OCI-LY7 (cell line): ENCODE measurements at regions not wholly inside any gene's neighbourhood (a gene's known extent, or its start where the extent isn't known, plus 50 kb on each side); places are given as distances from the start of the nearest gene placed in this dataset.

Experiments
- BruUV-seq: library from RNA; stranded (reverse); fragments of 400-500 nt; replicated peaks from 2 replicates; lab custom pipeline; 2021; lab: Mats Ljungman, UMichigan
- CTCF ChIA-PET: fragments of 300-600 bp; sonication (Branson Sonifier 250); formaldehyde crosslinking; loops from one replicate; lab custom pipeline; 2022; ENCODE audit warnings: antibody characterized with exemption; ENCODE audit not compliant: unreplicated experiment; lab: Charles Lee
- POLR2A ChIA-PET: fragments of 300-600 bp; sonication (Branson Sonifier 250); formaldehyde crosslinking; loops from one replicate; lab custom pipeline; 2022; ENCODE audit warnings: antibody characterized with exemption; lab: Charles Lee
- DNase-seq: peaks from one replicate; pipeline ENCODE4 v3.0.0-alpha.2; 2015; ENCODE audit warnings: low spot score
- H2AFZ ChIP-seq: fragments of 200-600 bp; sonication (generic), shearing (Covaris generic); 2 replicates; pipeline ENCODE4 v1.6.1; 2014; ENCODE audit warnings: mild to moderate bottlenecking, antibody characterized with exemption, low read length, moderate library complexity
- H3K27ac ChIP-seq: fragments of 200-600 bp; sonication (generic); 2 replicates; pipeline ENCODE4 v1.5.1; 2014; ENCODE audit warnings: mixed run types, low read depth, mild to moderate bottlenecking, moderate library complexity, low read length, inconsistent platforms; ENCODE audit not compliant: poor library complexity, severe bottlenecking
- H3K36me3 ChIP-seq: fragments of 200-600 bp; sonication (generic); 2 replicates; pipeline ENCODE4 v1.6.1; 2014; ENCODE audit warnings: mild to moderate bottlenecking, antibody characterized with exemption, low read length, moderate library complexity, mixed read lengths; ENCODE audit not compliant: insufficient read depth
- H3K4me1 ChIP-seq: fragments of 200-600 bp; sonication (generic); 2 replicates; pipeline ENCODE4 v1.5.1; 2014; ENCODE audit warnings: mild to moderate bottlenecking, low read length; ENCODE audit not compliant: insufficient read depth, poor library complexity, severe bottlenecking
- H3K4me2 ChIP-seq: fragments of 200-600 bp; sonication (generic); 2 replicates; pipeline ENCODE4 v1.6.1; 2014; ENCODE audit warnings: mild to moderate bottlenecking, low read length
- H3K4me3 ChIP-seq: fragments of 200-600 bp; sonication (generic); 2 replicates; pipeline ENCODE4 v1.5.1; 2014; ENCODE audit warnings: mild to moderate bottlenecking, low read depth, low read length; ENCODE audit not compliant: poor library complexity, severe bottlenecking
- H3K79me2 ChIP-seq: fragments of 200-600 bp; sonication (generic); 2 replicates; pipeline ENCODE4 v1.6.1; 2016; ENCODE audit warnings: low read depth, mild to moderate bottlenecking, low read length, moderate library complexity, mixed read lengths; ENCODE audit not compliant: insufficient read depth
- H3K9me2 ChIP-seq: fragments of 200-600 bp; sonication (generic); 2 replicates; pipeline ENCODE4 v1.6.1; 2016; ENCODE audit warnings: mild to moderate bottlenecking, low read length, mixed read lengths; ENCODE audit not compliant: insufficient read depth
- H3K9me3 ChIP-seq: fragments of 200-600 bp; sonication (generic); 2 replicates; pipeline ENCODE4 v1.6.1; 2014; ENCODE audit warnings: mild to moderate bottlenecking, mixed run types, low read length, mixed read lengths
- H4K20me1 ChIP-seq: fragments of 200-600 bp; sonication (generic); 2 replicates; pipeline ENCODE4 v1.6.1; 2014; ENCODE audit warnings: mild to moderate bottlenecking, antibody characterized with exemption, low read length, moderate library complexity, mixed read lengths; ENCODE audit not compliant: insufficient read depth
- EZH2phosphoT487 ChIP-seq: fragments of 200-600 bp; sonication (generic); IDR thresholded peaks from 2 replicates; pipeline ENCODE4 v1.6.1; 2018; ENCODE audit warnings: low read depth, borderline replicate concordance, mild to moderate bottlenecking, mixed run types, antibody characterized with exemption, low read length, moderate library complexity, mixed read lengths
- intact Hi-C: fragments of 100-400 bp; cut with micrococcal nuclease; formaldehyde crosslinking; loops from one replicate; pipeline ENCODE4 v1.10.0; 2022; ENCODE audit not compliant: unreplicated experiment
- TF ChIP-seq, protein P1 (sequence below): fragments of 200-600 bp; sonication (generic); conservative IDR thresholded peaks from 2 replicates; pipeline ENCODE4 v1.5.1; 2014; ENCODE audit warnings: mild to moderate bottlenecking, antibody characterized with exemption, low read length, moderate library complexity, mixed read lengths

GRCh38 chr2:240226672-240227537 lies 86.4 kb upstream of the OTOS start:
- no peak for TF ChIP-seq EZH2phosphoT487
- TF ChIP-seq, protein P1, sequence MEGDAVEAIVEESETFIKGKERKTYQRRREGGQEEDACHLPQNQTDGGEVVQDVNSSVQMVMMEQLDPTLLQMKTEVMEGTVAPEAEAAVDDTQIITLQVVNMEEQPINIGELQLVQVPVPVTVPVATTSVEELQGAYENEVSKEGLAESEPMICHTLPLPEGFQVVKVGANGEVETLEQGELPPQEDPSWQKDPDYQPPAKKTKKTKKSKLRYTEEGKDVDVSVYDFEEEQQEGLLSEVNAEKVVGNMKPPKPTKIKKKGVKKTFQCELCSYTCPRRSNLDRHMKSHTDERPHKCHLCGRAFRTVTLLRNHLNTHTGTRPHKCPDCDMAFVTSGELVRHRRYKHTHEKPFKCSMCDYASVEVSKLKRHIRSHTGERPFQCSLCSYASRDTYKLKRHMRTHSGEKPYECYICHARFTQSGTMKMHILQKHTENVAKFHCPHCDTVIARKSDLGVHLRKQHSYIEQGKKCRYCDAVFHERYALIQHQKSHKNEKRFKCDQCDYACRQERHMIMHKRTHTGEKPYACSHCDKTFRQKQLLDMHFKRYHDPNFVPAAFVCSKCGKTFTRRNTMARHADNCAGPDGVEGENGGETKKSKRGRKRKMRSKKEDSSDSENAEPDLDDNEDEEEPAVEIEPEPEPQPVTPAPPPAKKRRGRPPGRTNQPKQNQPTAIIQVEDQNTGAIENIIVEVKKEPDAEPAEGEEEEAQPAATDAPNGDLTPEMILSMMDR, result no peak
- no TSS peak for BruUV-seq
- Histone ChIP-seq H3K79me2 (no peaks in the 10 kb centered on the region), H3K4me3 (no peak overlapping the region), H4K20me1 (no peaks in the 10 kb centered on the region), H3K36me3 (no peaks in the 10 kb centered on the region), H3K9me3 (peaks cover 15% of the 10 kb centered on the region), H3K27ac (no peak overlapping the region), H3K4me1 (peaks cover 8% of the 10 kb centered on the region), H3K9me2 (no peaks in the 10 kb centered on the region), H3K4me2 (no peak overlapping the region), H2AFZ (no peak overlapping the region)
- ChIA-PET CTCF (no interaction called here), POLR2A (no interaction called here)
- DNase-seq, result no peak
- intact Hi-C loops, result no loop called here

DNA sequence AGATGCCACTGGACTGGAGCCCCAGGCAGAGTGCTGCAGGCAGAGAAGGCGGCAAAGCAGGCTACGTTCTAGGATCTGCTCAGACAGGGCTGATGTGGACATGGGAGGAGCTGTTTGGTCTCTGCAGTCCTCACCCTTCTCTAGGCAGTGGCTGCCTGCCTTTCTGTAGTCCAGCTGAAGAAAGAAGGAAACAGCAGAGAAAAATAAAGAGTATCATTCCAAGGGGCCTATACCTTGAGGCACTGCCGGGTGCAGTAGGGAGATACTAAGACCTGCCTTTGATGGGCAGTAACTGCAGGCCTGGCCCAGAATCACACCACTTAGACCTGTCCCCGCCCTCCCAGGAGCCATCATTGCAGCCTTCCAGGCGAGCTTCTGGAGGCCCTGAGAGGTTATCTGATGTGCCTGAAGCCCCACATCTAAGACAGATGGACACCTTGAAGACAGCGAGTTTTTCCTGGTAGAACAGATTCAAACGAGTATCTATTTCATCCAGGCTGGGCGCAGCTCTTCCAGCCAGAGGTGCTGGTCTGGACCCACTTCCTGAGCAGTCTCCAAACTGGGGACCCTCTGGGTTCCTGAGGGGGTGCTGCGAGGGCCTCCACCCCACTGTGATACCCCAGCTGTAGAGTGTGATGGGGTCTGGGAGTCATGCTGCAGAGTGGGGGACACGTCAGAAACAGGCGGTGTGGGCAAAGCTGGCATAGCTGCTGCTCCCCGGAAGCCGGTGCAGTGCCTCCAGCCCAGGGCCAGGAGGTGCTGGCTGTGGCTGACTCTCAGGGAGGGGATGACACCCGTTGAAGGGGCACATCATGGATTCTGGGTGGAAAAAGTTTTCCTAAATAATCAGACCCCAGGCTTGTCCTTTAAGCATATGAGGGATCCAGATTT lies 87.3 kb upstream of the OTOS start:
- Histone ChIP-seq H4K20me1 (no peaks in the 10 kb centered on the region), H3K4me3 (no peak overlapping the region), H3K4me2 (no peak overlapping the region), H3K9me2 (no peaks in the 10 kb centered on the region), H3K9me3 (peaks cover 15% of the 10 kb centered on the region), H3K79me2 (no peaks in the 10 kb centered on the region), H3K36me3 (no peaks in the 10 kb centered on the region), H2AFZ (no peak overlapping the region), H3K4me1 (peaks cover 8% of the 10 kb centered on the region), H3K27ac (no peak overlapping the region)
- no peak for DNase-seq
- BruUV-seq, result no TSS peak
- ChIA-PET POLR2A (no interaction called here), CTCF (no interaction called here)
- no peak for TF ChIP-seq EZH2phosphoT487
- intact Hi-C loops, result no loop called here

DNA sequence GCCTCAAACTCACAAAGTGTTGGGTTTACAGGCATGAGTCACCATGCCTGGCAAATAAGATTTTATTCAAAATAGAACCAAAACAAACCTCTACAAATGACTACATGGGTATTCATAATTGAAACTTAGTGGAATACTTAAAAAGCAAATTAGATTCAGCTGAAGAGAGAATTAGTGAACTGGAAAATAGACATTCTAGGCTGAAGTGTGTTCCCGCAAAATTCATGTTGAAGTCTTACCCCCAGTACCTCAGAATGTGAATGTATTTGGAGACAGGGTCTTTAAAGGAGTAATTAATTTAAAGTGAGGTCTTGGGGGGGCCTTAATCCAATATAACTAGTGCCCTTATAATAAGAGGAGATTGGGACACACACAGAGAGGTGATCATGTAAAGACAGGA lies 88.5 kb upstream of the OTOS start:
- Histone ChIP-seq H3K79me2 (no peaks in the 10 kb centered on the region), H3K9me2 (no peaks in the 10 kb centered on the region), H3K9me3 (peaks cover 15% of the 10 kb centered on the region), H3K4me2 (no peak overlapping the region), H4K20me1 (no peaks in the 10 kb centered on the region), H3K4me3 (no peak overlapping the region), H3K27ac (no peak overlapping the region), H2AFZ (no peak overlapping the region), H3K36me3 (no peaks in the 10 kb centered on the region), H3K4me1 (peaks cover 8% of the 10 kb centered on the region)
- CTCF ChIA-PET, result no interaction called here
- TF ChIP-seq EZH2phosphoT487, result no peak
- TF ChIP-seq, protein P1, result no peak
- BruUV-seq, result no TSS peak
- POLR2A ChIA-PET, result no interaction called here
- no peak for DNase-seq
- intact Hi-C loops, result no loop called here
